Activated CD4-positive, CD25-positive, alpha-beta regulatory T cell treated with anti-CD3 and anti-CD28 coated beads, Interleukin-2, amount 50 U/mL, for 24 hours (primary cell): ENCODE measurements at regions not wholly inside any gene's neighbourhood (a gene's known extent, or its start where the extent isn't known, plus 50 kb on each side); places are given as distances from the start of the nearest gene placed in this dataset.
"Not testable (repeated sequence)": the region's sequence is repeated elsewhere in the genome, so short reads cannot be mapped to it uniquely, and the experiment has no call there.

Experiments
- ATAC-seq, 2 donors: fragments of 150-1000 bp; cut with Tn5 transposase; one replicate each; pipeline ENCODE4 v1.10.0; 2021; ENCODE audit warnings: mild to moderate bottlenecking in 1 of 2, moderate library complexity in 1 of 2

GRCh38 chr6:27163834-27164233, 83.7 kb upstream of the PRSS16 start:
- no peak for ATAC-seq

- no peak for ATAC-seq
These were observed 79.4 kb upstream of the PRSS16 start for GRCh38 chr6:27168108-27168507.

GRCh38 chr6:27168586-27169443, 78.7 kb upstream of the PRSS16 start:
- no peak for ATAC-seq

- ATAC-seq: not testable (repeated sequence)
These were observed 74.8 kb upstream of the PRSS16 start for GRCh38 chr6:27172524-27173231.

GRCh38 chr6:27173232-27173601, 74.3 kb upstream of the PRSS16 start:
- ATAC-seq: not testable (repeated sequence)

- no peak for ATAC-seq
These were observed 72.5 kb upstream of the PRSS16 start for GRCh38 chr6:27174958-27175357.

GRCh38 chr6:27176096-27176495, 71.4 kb upstream of the PRSS16 start:
- no peak for ATAC-seq

GRCh38 chr6:27176523-27177484, 70.7 kb upstream of the PRSS16 start:
- ATAC-seq: peak; percentile 55 to 57

GRCh38 chr6:27177485-27178406, 69.8 kb upstream of the PRSS16 start:
- peak; percentile 83 for ATAC-seq

- no peak for ATAC-seq
These were observed 69.1 kb upstream of the PRSS16 start for GRCh38 chr6:27178407-27178730.

- no peak for ATAC-seq
These were observed 68.6 kb upstream of the PRSS16 start for GRCh38 chr6:27178860-27179259.

- no peak for ATAC-seq
These were observed 64.3 kb upstream of the PRSS16 start for GRCh38 chr6:27183060-27183832.

- ATAC-seq: no peak
These were observed 60.1 kb upstream of the PRSS16 start for GRCh38 chr6:27187231-27188060.

- ATAC-seq: peak; percentile 73 to 84
These were observed 59.2 kb upstream of the PRSS16 start for GRCh38 chr6:27188061-27188884.

- peak; percentile 73 to 84 for ATAC-seq
These were observed 58.5 kb upstream of the PRSS16 start for GRCh38 chr6:27188885-27189418.

- ATAC-seq: no peak
These were observed 57.4 kb upstream of the PRSS16 start for GRCh38 chr6:27190126-27190525.

GRCh38 chr6:27194453-27194852, 53.0 kb upstream of the PRSS16 start:
- not testable (repeated sequence) for ATAC-seq

GRCh38 chr6:27195547-27195946, 52.0 kb upstream of the PRSS16 start:
- not testable (repeated sequence) for ATAC-seq
